ENCODE measurements at regions not wholly inside any gene's neighbourhood (a gene's known extent, or its start where the extent isn't known, plus 50 kb on each side); places are given as distances from the start of the nearest gene placed in this dataset.

- no peak for ATAC-seq
Measured at GRCh38 chr20:22794200-22794599, 209.8 kb upstream of the FOXA2 start.

DNA sequence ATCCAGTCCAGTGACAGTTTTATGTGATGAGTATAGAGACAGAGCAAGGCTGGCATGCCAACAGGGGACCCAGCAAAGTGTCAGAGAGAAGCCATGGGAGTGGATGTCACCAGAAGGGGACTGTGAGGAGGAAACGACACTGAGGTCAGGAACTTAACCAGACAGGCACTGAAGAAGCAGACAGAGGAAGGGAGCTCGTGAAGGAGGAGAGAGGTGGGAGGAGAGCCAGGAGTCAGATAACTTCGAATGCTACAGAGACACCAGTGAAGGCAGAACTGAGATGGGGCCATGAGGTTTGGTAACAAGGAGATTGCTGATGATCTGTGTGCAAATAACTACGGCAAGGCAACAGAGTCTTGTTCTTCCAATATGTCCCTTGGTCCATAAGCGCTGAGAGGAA, 211.1 kb upstream of the FOXA2 start:
- no peak for ATAC-seq

- ATAC-seq: no peak
Measured at GRCh38 chr20:22795871-22796270, 211.5 kb upstream of the FOXA2 start.

- ATAC-seq: no peak
Measured at GRCh38 chr20:22796469-22797077, 212.2 kb upstream of the FOXA2 start.

GRCh38 chr20:22797103-22797502, 212.7 kb upstream of the FOXA2 start:
- no peak for ATAC-seq

- no peak for ATAC-seq
Measured at GRCh38 chr20:22799687-22800086, 215.3 kb upstream of the FOXA2 start.

GRCh38 chr20:22800129-22800528, 215.8 kb upstream of the FOXA2 start:
- ATAC-seq: no peak

- ATAC-seq: no peak
Measured at GRCh38 chr20:22801528-22801927, 217.2 kb upstream of the FOXA2 start.

DNA sequence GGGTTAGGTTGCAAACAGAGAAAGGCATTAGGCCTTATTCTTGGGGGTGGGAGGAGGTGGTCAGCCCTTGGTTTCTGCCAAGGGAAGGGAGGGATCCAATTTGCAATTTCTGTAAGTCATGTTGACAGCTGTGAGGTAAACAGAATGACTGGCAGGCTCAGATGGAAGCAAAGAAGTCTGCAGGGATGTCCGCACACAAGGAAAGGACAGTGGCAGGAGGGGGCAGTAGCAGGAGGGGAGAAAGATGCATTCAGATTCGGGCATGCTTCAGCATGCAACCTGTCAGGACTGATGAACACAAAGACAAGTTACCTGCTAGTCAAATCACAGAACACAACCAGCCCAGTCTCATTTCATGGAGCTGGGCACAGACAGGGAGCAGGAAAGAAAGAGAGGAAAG, 217.9 kb upstream of the FOXA2 start:
- ATAC-seq: no peak

- peak; percentile 82 for ATAC-seq
Measured at GRCh38 chr20:22805219-22805618, 220.8 kb upstream of the FOXA2 start.

DNA sequence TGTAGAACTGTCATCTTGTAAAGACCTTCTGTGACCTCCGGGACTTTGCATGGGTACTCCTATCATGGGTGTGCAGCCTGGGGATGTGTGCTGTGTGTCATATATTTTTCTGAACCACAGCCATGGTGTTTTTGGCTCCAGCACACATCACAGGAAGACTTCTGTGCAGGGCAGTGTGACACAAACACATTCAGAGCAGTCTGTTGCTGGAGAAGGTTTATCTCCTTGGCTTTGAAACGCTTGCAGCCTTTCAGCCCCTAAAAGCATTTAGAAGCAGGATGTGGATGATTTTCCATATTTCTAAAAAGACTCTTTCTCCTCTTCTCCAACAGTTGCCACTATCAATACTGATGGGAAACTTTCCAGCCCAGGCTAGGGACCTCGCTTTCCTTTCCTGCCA, 221.6 kb upstream of the FOXA2 start:
- ATAC-seq: no peak

- ATAC-seq: peak; percentile 41
Measured at GRCh38 chr20:22807045-22807444, 222.7 kb upstream of the FOXA2 start.

- ATAC-seq: no peak
Measured at GRCh38 chr20:22807646-22808244, 223.4 kb upstream of the FOXA2 start.

GRCh38 chr20:22808628-22809027, 224.3 kb upstream of the FOXA2 start:
- no peak for ATAC-seq

DNA sequence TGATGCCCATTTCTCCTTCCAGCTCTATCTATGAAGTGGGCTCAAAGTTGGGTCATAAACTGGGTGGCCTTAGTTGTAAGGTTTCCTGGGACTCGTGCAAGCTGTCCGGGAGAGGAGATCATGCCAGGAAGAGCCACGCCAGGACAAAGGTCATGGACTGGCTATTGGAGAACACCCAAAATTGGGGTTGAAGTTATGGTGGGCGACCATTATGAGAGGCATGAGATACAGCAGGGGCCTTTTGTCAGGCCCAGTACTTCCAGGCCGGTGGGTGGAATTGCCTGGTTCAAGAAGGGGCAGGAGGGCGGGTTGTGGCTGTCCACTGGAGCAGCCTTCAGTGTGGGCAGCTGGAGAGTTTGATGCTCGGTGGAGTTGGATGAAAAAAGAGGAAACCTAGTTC, 225.1 kb upstream of the SSTR4 start:
- no peak for ATAC-seq

GRCh38 chr20:22810626-22811569, 224.2 kb upstream of the SSTR4 start:
- ATAC-seq: no peak

DNA sequence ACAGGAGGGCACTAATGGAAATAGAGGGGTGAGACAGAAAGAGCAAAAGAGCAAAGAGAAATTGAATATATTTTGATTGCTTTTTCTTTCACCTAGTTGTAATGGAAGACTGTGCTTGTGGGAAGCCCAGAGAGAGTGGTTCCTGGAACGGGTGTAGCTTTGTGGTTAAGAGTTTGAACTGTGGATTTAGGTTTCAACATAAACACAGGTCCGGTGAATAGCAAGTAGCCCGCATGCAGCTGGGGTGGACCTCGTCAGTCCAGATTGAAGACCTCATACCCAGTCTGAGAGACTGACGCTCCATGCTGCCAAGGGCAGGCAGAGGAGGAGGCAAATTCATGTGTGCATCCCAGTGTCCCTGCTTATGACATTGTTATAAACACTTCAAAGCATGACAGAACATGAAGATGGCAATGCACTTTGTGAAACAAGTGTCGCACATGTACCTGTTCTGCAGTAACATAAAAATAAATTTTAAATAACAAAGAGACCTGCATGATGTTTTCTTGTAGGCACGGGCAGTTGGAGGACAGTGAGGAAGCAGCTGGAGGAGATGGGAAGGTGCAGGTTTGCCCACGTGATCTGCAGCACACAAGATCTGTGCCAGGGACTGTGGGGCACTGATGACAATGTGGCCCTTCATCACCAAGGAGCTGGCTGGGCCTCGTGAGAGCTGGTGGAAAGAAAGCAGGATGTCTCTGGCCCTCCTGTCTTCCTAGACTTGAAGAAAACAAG, 220.5 kb upstream of the SSTR4 start:
- ATAC-seq: no peak

DNA sequence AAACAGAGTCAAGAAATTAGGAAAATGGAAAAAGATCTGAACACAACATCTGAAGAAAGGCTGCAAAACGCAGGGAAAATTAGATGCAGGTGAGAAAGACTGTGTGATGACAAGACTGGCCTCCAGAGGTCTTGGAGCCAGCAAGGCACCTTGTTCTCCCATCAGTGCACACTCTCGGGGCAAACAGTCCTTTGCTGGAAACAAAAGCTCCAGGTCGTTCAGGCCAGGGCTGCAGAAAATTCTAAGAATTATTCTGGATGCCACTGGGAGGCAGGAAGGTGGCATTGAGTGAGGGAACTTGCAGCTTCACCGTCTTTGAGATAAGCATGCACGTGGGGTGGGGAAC, 219.9 kb upstream of the SSTR4 start:
- no peak for ATAC-seq

DNA sequence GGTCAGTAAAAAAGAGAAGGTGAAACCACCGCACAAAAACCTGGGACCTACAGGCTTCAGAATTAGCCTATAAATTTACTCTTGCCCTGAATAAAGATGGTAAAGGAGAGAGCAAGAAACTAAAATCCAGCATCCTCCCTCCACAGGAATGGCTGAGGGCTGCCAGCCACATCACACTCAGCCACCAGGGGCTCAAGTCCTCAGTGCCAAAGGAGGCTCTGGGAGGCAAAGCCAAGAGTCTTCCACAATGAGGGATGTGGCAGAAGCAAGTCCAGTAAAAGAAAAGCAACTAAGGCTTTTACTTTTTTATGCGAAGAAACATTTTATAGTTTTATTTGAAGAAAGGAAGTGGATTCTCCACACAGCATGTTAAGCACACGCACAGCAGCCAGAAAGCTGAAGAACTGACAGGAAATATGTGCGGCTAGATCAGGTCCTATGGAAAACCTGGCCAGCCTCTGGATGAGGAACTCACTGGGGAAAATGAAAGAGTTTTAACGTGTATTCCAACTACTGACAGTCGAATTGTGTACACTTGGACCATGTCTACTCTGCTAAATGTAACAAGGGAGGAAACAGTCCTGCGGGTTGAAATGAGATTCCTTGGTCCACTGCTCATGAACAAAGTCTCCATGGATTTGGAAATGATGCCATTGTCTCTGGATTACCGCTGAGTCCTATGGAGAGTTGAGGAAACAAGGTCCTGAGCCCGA, 219.4 kb upstream of the SSTR4 start:
- ATAC-seq: no peak

GRCh38 chr20:22818636-22819035, 216.5 kb upstream of the SSTR4 start:
- no peak for ATAC-seq

DNA sequence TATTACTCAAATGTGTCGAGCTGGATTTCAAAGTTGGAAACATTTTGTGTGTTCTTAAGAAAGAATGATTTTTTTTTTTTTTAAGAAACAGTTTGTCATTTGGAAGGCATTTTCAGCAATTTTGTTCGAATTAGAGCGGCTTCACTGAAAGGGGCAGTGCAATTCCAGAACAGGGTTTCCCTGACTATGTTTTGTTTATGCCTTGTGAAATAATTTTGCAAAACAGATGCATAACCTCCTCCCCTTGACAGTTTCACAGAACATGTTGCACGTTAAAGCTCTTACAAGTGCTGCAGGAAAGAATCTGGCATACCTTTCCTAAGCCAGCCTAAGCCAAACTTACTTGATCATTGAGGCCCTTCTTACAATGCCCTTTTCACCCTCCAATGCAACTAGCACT, 216.0 kb upstream of the SSTR4 start:
- ATAC-seq: no peak

DNA sequence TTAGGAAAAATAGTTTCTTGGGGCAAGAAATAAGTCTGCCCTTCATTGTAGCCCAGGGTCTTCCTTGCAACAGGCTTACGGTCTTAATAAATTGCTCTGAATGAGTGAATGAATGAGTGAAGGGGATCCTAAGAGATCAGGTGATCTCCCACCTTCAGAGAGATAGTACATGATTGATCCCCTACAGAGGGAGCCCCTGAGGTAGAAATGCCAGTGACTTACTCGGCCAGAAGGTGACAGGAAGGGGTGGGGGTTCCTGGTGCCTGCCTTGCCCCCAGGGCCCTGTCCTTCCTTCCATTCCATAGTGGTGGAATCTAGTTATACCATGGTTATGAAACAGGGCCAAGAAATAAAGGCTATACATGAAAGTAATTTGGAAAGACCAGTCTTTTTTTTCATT, 215.3 kb upstream of the SSTR4 start:
- no peak for ATAC-seq

Measured in esophagus mucosa (tissue), 1 donor.